ENCODE measurements at regions not wholly inside any gene's neighbourhood (a gene's known extent, or its start where the extent isn't known, plus 50 kb on each side); places are given as distances from the start of the nearest gene placed in this dataset.
"Not testable (repeated sequence)": the region's sequence is repeated elsewhere in the genome, so short reads cannot be mapped to it uniquely, and the experiment has no call there.

GRCh38 chr15:89021886-89022285 lies 66.4 kb upstream of the ABHD2 start:
- TF ChIP-seq CTCF, POLR2A (IDR thresholded peaks at IDR 0.05): not testable (repeated sequence)
